Common myeloid progenitor, CD34-positive (primary cell): ENCODE measurements at regions not wholly inside any gene's neighbourhood (a gene's known extent, or its start where the extent isn't known, plus 50 kb on each side); places are given as distances from the start of the nearest gene placed in this dataset.
A peak's percentile ranks its signal among the peaks of the same experiment; 100 is the strongest.
"Not testable (repeated sequence)": the region's sequence is repeated elsewhere in the genome, so short reads cannot be mapped to it uniquely, and the experiment has no call there.

Experiments
- CTCF ChIA-PET: fragments of 350-600 bp; sonication (Branson Sonifier 250); formaldehyde crosslinking; loops from one replicate; lab custom pipeline; 2021; ENCODE audit warnings: antibody characterized with exemption; lab: Charles Lee
- POLR2A ChIA-PET: fragments of 350-600 bp; sonication (Branson Sonifier 250); formaldehyde crosslinking; loops from one replicate; lab custom pipeline; 2021; ENCODE audit warnings: antibody characterized with exemption; lab: Charles Lee
- DNase-seq, 3 donors: peaks; one replicate each; pipeline versions ENCODE4 v3.0.0 to v3.0.0-alpha.2; 2013
- H3K27ac ChIP-seq, 2 experiments: 1 replicate in 1 of 2; 2 replicates in 1 of 2; pipeline ENCODE4 v1.7.0; 2013; ENCODE audit warnings: inconsistent platforms in 2 of 2, low read length in 2 of 2, mild to moderate bottlenecking in 2 of 2, low read depth in 1 of 2, moderate library complexity in 1 of 2; ENCODE audit not compliant: severe bottlenecking in 2 of 2, insufficient read depth in 1 of 2, poor library complexity in 1 of 2
- H3K27me3 ChIP-seq, 5 experiments: replicated peaks in 2 of 5; 1 replicate in 3 of 5; 2 replicates in 2 of 5; pipeline versions ENCODE4 v1.6.1 to v1.7.0; 2013; ENCODE audit warnings: low read length in 4 of 5, mild to moderate bottlenecking in 2 of 5, moderate library complexity in 2 of 5, inconsistent platforms in 1 of 5; ENCODE audit not compliant: insufficient read depth in 5 of 5, control insufficient read depth in 4 of 5
- H3K36me3 ChIP-seq, 4 experiments: 1 replicate in 2 of 4; 2 replicates in 2 of 4; pipeline versions ENCODE4 v1.6.1 to v1.7.0; 2013; ENCODE audit warnings: low read length in 3 of 4, control low read depth in 1 of 4, mild to moderate bottlenecking in 1 of 4; ENCODE audit not compliant: control insufficient read depth in 4 of 4, insufficient read depth in 4 of 4
- H3K4me1 ChIP-seq, 4 experiments: 1 replicate in 3 of 4; 2 replicates in 1 of 4; pipeline versions ENCODE4 v1.6.1 to v1.7.1; 2013; ENCODE audit warnings: low read length in 3 of 4, mild to moderate bottlenecking in 3 of 4, control low read depth in 1 of 4, inconsistent platforms in 1 of 4, moderate library complexity in 1 of 4; ENCODE audit not compliant: control insufficient read depth in 4 of 4, insufficient read depth in 4 of 4; ENCODE audit errors: control extremely low read depth in 1 of 4
- H3K4me3 ChIP-seq, 7 experiments: 1 replicate in 4 of 7; 2 replicates in 3 of 7; pipeline versions ENCODE4 v1.5.1 to v1.7.0; 2013; ENCODE audit warnings: mild to moderate bottlenecking in 7 of 7, low read length in 6 of 7, moderate library complexity in 6 of 7, inconsistent platforms in 2 of 7, low read depth in 2 of 7, control low read depth in 1 of 7; ENCODE audit not compliant: insufficient read depth in 4 of 7, control insufficient read depth in 1 of 7; ENCODE audit errors: extremely low read depth in 1 of 7
- H3K9me3 ChIP-seq, 5 experiments: 1 replicate in 4 of 5; 2 replicates in 1 of 5; pipeline versions ENCODE4 v1.6.1 to v1.7.1; 2013; ENCODE audit warnings: low read length in 4 of 5, mild to moderate bottlenecking in 2 of 5, inconsistent platforms in 1 of 5, low read depth in 1 of 5, moderate library complexity in 1 of 5; ENCODE audit not compliant: control insufficient read depth in 4 of 5, insufficient read depth in 2 of 5; ENCODE audit errors: control extremely low read depth in 1 of 5
- WGBS: methylation state at CpG from one replicate; pipeline ENCODE4 v1.1.5; 2013; ENCODE audit not compliant: insufficient coverage; 5-methylcytosine and 5-hydroxymethylcytosine counted together

GRCh38 chr9:90165281-90165680 lies 477.3 kb downstream of the DIRAS2 start:
- Histone ChIP-seq H3K36me3 (no peaks in the 10 kb centered on the region), H3K4me1 (peaks cover 0 to 5% (median 4%) of the 10 kb centered on the region in 4 experiments), H3K27me3 (no peaks in the 10 kb centered on the region), H3K4me3 (no peak overlapping the region), H3K9me3 (no peaks in the 10 kb centered on the region), H3K27ac (no peak overlapping the region)
- ChIA-PET POLR2A (no interaction called here), CTCF (no interaction called here)
- DNase-seq = peak in 2 of 3 donors; percentile 13 to 17
- WGBS = 90% methylated on average over 3 of the region's 6 CpGs

GRCh38 chr9:90166374-90166773 lies 476.2 kb downstream of the DIRAS2 start:
- CTCF ChIA-PET, H3K4me3 ChIP-seq, H3K9me3 ChIP-seq, DNase-seq, H3K27ac ChIP-seq, H3K36me3 ChIP-seq, H3K4me1 ChIP-seq, POLR2A ChIA-PET, H3K27me3 ChIP-seq: not testable (repeated sequence)
- 63% methylated on average over 1 of the region's 3 CpGs for WGBS

- no peak for DNase-seq
- no peaks in the 10 kb centered on the region for H3K4me1 ChIP-seq
- H3K9me3 ChIP-seq = peaks cover 0 to 5% (median 0%) of the 10 kb centered on the region in 5 experiments
- no peak overlapping the region for H3K4me3 ChIP-seq
- ChIA-PET CTCF (no interaction called here), POLR2A (no interaction called here)
- H3K27me3 ChIP-seq = no peaks in the 10 kb centered on the region
- 67% methylated on average over 2 of the region's 2 CpGs for WGBS
- H3K27ac ChIP-seq = no peak overlapping the region
- H3K36me3 ChIP-seq = no peaks in the 10 kb centered on the region
Measured at GRCh38 chr9:90167914-90168313, 474.7 kb downstream of the DIRAS2 start.

- Histone ChIP-seq H3K9me3 (peaks cover 0 to 5% (median 0%) of the 10 kb centered on the region in 5 experiments), H3K27me3 (no peaks in the 10 kb centered on the region), H3K4me3 (no peak overlapping the region), H3K4me1 (peaks cover 0 to 4% (median 3%) of the 10 kb centered on the region in 4 experiments), H3K36me3 (no peaks in the 10 kb centered on the region), H3K27ac (no peak overlapping the region)
- POLR2A ChIA-PET = no interaction called here
- CTCF ChIA-PET = no interaction called here
- DNase-seq = no peak
- WGBS = 100% methylated on average over 1 of the region's 2 CpGs
Measured at GRCh38 chr9:90169490-90169889, 473.1 kb downstream of the DIRAS2 start.

- H3K9me3 ChIP-seq, H3K27me3 ChIP-seq, H3K4me1 ChIP-seq, CTCF ChIA-PET, H3K36me3 ChIP-seq, H3K4me3 ChIP-seq, H3K27ac ChIP-seq: not testable (repeated sequence)
- 29% methylated on average over 4 of the region's 4 CpGs for WGBS
- peak in 2 of 3 donors; percentile 38 to 50 for DNase-seq
- POLR2A ChIA-PET = interaction anchor here (0.6 kb wide), 1 partner anchor 1382 kb away, joined by 3 read pairs; no protein-coding TSS in a partner anchor
Measured at GRCh38 chr9:90173935-90174334, 468.7 kb downstream of the DIRAS2 start.

GRCh38 chr9:90174346-90174745 lies 468.3 kb downstream of the DIRAS2 start:
- 98% methylated on average over 8 of the region's 10 CpGs for WGBS
- H3K9me3 ChIP-seq, CTCF ChIA-PET, POLR2A ChIA-PET, H3K27ac ChIP-seq, H3K4me3 ChIP-seq, H3K4me1 ChIP-seq, H3K36me3 ChIP-seq, H3K27me3 ChIP-seq, DNase-seq: not testable (repeated sequence)

- no peak overlapping the region for H3K4me3 ChIP-seq
- H3K9me3 ChIP-seq = peaks cover 0 to 5% (median 0%) of the 10 kb centered on the region in 5 experiments
- peaks cover 0 to 4% (median 3%) of the 10 kb centered on the region in 4 experiments for H3K4me1 ChIP-seq
- H3K27me3 ChIP-seq = no peaks in the 10 kb centered on the region
- WGBS = 92% methylated on average over 2 of the region's 3 CpGs
- ChIA-PET CTCF (interaction anchor here (1.3 kb wide), 1 partner anchor 31 kb away, joined by 4 read pairs; no protein-coding TSS in a partner anchor), POLR2A (no interaction called here)
- no peaks in the 10 kb centered on the region for H3K36me3 ChIP-seq
- no peak for DNase-seq
- H3K27ac ChIP-seq = no peak overlapping the region
Measured at GRCh38 chr9:90175257-90175656, 467.4 kb downstream of the DIRAS2 start.
